Endothelial cell of umbilical vein (primary cell): ENCODE measurements at regions not wholly inside any gene's neighbourhood (a gene's known extent, or its start where the extent isn't known, plus 50 kb on each side); places are given as distances from the start of the nearest gene placed in this dataset.

ENCODE experiments used
- BruUV-seq: library from RNA; stranded (reverse); fragments of 400-500 nt; replicated peaks from 2 replicates; lab custom pipeline; 2021; lab: Mats Ljungman, UMichigan
- CTCF ChIA-PET: fragments of 300-600, 350-600 bp; sonication (Branson Sonifier 250); formaldehyde crosslinking; loops from one replicate; lab custom pipeline; 2021; ENCODE audit warnings: antibody characterized with exemption, inconsistent platforms; lab: Charles Lee
- POLR2A ChIA-PET: fragments of 300-600, 350-600 bp; sonication (Branson Sonifier 250); formaldehyde crosslinking; loops from one replicate; lab custom pipeline; 2021; ENCODE audit warnings: antibody characterized with exemption, inconsistent platforms; lab: Charles Lee
- DNase-seq: peaks from one replicate; pipeline ENCODE4 v3.0.0-alpha.2; 2011; ENCODE audit warnings: low read depth, low spot score
- FAIRE-seq: peaks from 2 replicates; lab custom pipeline; 2011; peaks lifted over from hg19 to GRCh38; lab: Jason Lieb, UNC
- H2AFZ ChIP-seq: 2 replicates; pipeline ENCODE4 v1.6.0; 2012; ENCODE audit warnings: low read depth, low read length, control low read depth, inconsistent platforms
- H3K27ac ChIP-seq: 2 replicates; pipeline ENCODE4 v1.5.1; 2011; ENCODE audit warnings: low read depth, mild to moderate bottlenecking, control low read depth, low read length, moderate library complexity; ENCODE audit not compliant: insufficient read depth
- H3K27me3 ChIP-seq, 2 experiments: 2 replicates each; pipeline versions ENCODE4 v1.6.0 to v1.6.1; 2011; ENCODE audit warnings: low read length in 2 of 2, mixed read lengths in 1 of 2; ENCODE audit not compliant: control insufficient read depth in 2 of 2, insufficient read depth in 2 of 2
- H3K36me3 ChIP-seq, 2 experiments: 2 replicates in 1 of 2; 3 replicates in 1 of 2; pipeline ENCODE4 v1.5.1; 2011; ENCODE audit warnings: low read length in 2 of 2, mild to moderate bottlenecking in 1 of 2, moderate library complexity in 1 of 2; ENCODE audit not compliant: control insufficient read depth in 2 of 2, insufficient read depth in 2 of 2; ENCODE audit errors: extremely low read depth in 1 of 2
- H3K4me1 ChIP-seq: 3 replicates; pipeline ENCODE4 v1.5.1; 2011; ENCODE audit warnings: mild to moderate bottlenecking, low read length; ENCODE audit not compliant: control insufficient read depth, insufficient read depth; ENCODE audit errors: extremely low read depth
- H3K4me2 ChIP-seq: 2 replicates; pipeline ENCODE4 v1.6.1; 2011; ENCODE audit warnings: low read length, control low read depth, mixed read lengths; ENCODE audit not compliant: insufficient read depth
- H3K4me3 ChIP-seq, 3 experiments: fragments of 200-600 bp in 1 of 3; sonication (generic), shearing (Covaris generic) in 1 of 3; replicated peaks in 1 of 3; 2 replicates each; pipeline ENCODE4 v1.5.1; 2011 to 2016; ENCODE audit warnings: control low read depth in 3 of 3, low read length in 3 of 3, mild to moderate bottlenecking in 2 of 3, inconsistent platforms in 1 of 3, low read depth in 1 of 3, moderate library complexity in 1 of 3; ENCODE audit not compliant: insufficient read depth in 1 of 3
- H3K79me2 ChIP-seq: 2 replicates; pipeline ENCODE4 v1.6.0; 2012; ENCODE audit warnings: low read length, inconsistent platforms; ENCODE audit not compliant: control insufficient read depth, insufficient read depth
- H3K9ac ChIP-seq: replicated peaks from 2 replicates; pipeline ENCODE3; 2011; ENCODE audit warnings: low read length, control low read depth; ENCODE audit not compliant: insufficient read depth; ENCODE audit errors: extremely low read depth
- H3K9me1 ChIP-seq: replicated peaks from 3 replicates; pipeline ENCODE4 v1.6.0; 2011; ENCODE audit warnings: mild to moderate bottlenecking, low read length; ENCODE audit not compliant: control insufficient read depth, insufficient read depth; ENCODE audit errors: extremely low read depth
- H3K9me3 ChIP-seq: replicated peaks from 2 replicates; pipeline ENCODE4 v1.5.1; 2012; ENCODE audit warnings: low read length, inconsistent platforms; ENCODE audit not compliant: control insufficient read depth, insufficient read depth
- H4K20me1 ChIP-seq: replicated peaks from 2 replicates; pipeline ENCODE3; 2011; ENCODE audit warnings: mild to moderate bottlenecking, low read length; ENCODE audit not compliant: control insufficient read depth, insufficient read depth; ENCODE audit errors: extremely low read depth
- FOS ChIP-seq: IDR thresholded peaks from 2 replicates; pipeline ENCODE4 v1.6.1; 2011; ENCODE audit warnings: mild to moderate bottlenecking, low read length, moderate library complexity, borderline replicate concordance; ENCODE audit not compliant: insufficient read depth
- GATA2 ChIP-seq: IDR thresholded peaks from 2 replicates; pipeline ENCODE4 v1.7.0; 2011; ENCODE audit warnings: low read depth, mild to moderate bottlenecking, moderate library complexity, mixed read lengths, low read length; ENCODE audit not compliant: insufficient read length, insufficient read depth
- JUN ChIP-seq: IDR thresholded peaks from 2 replicates; pipeline ENCODE4 v1.6.1; 2011; ENCODE audit warnings: borderline replicate concordance, low read depth; ENCODE audit not compliant: insufficient read length, insufficient read depth
- MYC ChIP-seq: IDR thresholded peaks from one replicate; pipeline ENCODE4 v1.6.1; 2011; ENCODE audit warnings: mild to moderate bottlenecking, low read depth, low read length
- POLR2A ChIP-seq: IDR thresholded peaks from 2 replicates; pipeline ENCODE4 v1.6.1; 2012; ENCODE audit warnings: low read depth, mild to moderate bottlenecking, control low read depth, low read length
- dilution Hi-C: fragments of 300-500 bp; cut with MboI; formaldehyde crosslinking; loops from one replicate; pipeline ENCODE4 v1.15.0; 2019; ENCODE audit warnings: low sequenced_read_pairs; ENCODE audit not compliant: extremely low pct_ligation_motif_present
- intact Hi-C: fragments of 100-400 bp; cut with micrococcal nuclease; formaldehyde crosslinking; loops from one replicate; pipeline ENCODE4 v1.10.0; 2022
- TF ChIP-seq, protein P1 (sequence below), 2 donors: IDR thresholded peaks; 1 replicate in 1 of 2; 2 replicates in 1 of 2; pipeline ENCODE4 v1.5.1; 2011; ENCODE audit warnings: low read length in 2 of 2, mild to moderate bottlenecking in 2 of 2, moderate library complexity in 2 of 2, control low read depth in 1 of 2, inconsistent platforms in 1 of 2, low read depth in 1 of 2; ENCODE audit not compliant: insufficient read depth in 1 of 2; ENCODE audit errors: extremely low read depth in 1 of 2
- TF ChIP-seq, protein P2 (sequence below): IDR thresholded peaks from 2 replicates; pipeline ENCODE4 v1.6.1; 2011; ENCODE audit not compliant: insufficient read depth, insufficient read length

DNA sequence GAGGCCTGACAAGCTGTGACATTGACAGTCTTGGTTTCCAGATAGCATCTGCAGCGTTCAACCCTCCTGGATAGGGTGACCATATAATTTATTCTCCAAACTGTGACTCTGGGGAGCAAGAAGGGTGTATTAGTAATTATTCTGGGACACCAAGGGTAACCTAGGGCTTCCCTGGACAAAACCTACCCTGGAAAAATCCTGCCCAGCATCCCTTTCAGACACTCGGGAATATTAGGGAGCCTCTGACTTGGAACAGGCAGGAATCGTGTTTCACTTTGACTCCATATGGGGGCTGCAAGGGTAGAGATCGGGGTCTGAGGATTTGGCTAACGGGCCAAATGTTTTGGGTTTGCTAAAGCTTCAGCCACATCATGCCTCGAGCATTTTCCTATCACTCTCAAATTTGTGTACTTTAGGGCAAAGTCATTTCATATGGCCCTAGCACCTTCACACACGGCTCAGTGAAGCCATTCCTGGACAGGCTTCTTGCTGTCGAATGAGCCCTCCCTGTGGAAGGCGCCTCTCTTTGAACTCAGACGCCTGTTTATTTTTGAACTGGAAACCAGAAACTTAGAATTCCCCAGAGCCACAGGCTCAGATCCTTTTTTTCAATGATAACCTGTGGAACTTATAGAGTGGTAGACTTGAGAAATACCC is 129.9 kb downstream of the DDX1 start:
- DNase-seq (no peak), FAIRE-seq (no peak)
- no peak overlapping the region for H2AFZ ChIP-seq
- ChIA-PET CTCF (no interaction called here), POLR2A (no interaction called here)
- H4K20me1 ChIP-seq: no peaks in the 10 kb centered on the region
- TF ChIP-seq, protein P1, sequence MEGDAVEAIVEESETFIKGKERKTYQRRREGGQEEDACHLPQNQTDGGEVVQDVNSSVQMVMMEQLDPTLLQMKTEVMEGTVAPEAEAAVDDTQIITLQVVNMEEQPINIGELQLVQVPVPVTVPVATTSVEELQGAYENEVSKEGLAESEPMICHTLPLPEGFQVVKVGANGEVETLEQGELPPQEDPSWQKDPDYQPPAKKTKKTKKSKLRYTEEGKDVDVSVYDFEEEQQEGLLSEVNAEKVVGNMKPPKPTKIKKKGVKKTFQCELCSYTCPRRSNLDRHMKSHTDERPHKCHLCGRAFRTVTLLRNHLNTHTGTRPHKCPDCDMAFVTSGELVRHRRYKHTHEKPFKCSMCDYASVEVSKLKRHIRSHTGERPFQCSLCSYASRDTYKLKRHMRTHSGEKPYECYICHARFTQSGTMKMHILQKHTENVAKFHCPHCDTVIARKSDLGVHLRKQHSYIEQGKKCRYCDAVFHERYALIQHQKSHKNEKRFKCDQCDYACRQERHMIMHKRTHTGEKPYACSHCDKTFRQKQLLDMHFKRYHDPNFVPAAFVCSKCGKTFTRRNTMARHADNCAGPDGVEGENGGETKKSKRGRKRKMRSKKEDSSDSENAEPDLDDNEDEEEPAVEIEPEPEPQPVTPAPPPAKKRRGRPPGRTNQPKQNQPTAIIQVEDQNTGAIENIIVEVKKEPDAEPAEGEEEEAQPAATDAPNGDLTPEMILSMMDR (IDR thresholded peaks at IDR 0.05; ENCODE audit: extremely low read depth in 1 of 2, insufficient read depth in 1 of 2, low read depth in 1 of 2, low read length in 2 of 2): no peak
- no peak for TF ChIP-seq POLR2A
- TF ChIP-seq JUN: no peak
- TF ChIP-seq, protein P2, sequence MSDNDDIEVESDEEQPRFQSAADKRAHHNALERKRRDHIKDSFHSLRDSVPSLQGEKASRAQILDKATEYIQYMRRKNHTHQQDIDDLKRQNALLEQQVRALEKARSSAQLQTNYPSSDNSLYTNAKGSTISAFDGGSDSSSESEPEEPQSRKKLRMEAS: no peak
- no peak for TF ChIP-seq GATA2
- no peak for TF ChIP-seq FOS
- TF ChIP-seq MYC: no peak
- no peak overlapping the region for H3K27ac ChIP-seq
- intact Hi-C loops: no loop called here
- H3K9me3 ChIP-seq: no peaks in the 10 kb centered on the region
- H3K4me2 ChIP-seq: no peak overlapping the region
- H3K4me3 ChIP-seq: no peak overlapping the region
- H3K27me3 ChIP-seq: peaks cover 0 to 1% of the 10 kb centered on the region in 2 experiments
- H3K4me1 ChIP-seq: no peaks in the 10 kb centered on the region
- dilution Hi-C loops: no loop called here
- H3K36me3 ChIP-seq: no peaks in the 10 kb centered on the region
- H3K9me1 ChIP-seq: no peaks in the 10 kb centered on the region
- BruUV-seq: no TSS peak
- no peaks in the 10 kb centered on the region for H3K79me2 ChIP-seq
- H3K9ac ChIP-seq: no peak overlapping the region
